ENCODE measurements at regions not wholly inside any gene's neighbourhood (a gene's known extent, or its start where the extent isn't known, plus 50 kb on each side); places are given as distances from the start of the nearest gene placed in this dataset.

DNA sequence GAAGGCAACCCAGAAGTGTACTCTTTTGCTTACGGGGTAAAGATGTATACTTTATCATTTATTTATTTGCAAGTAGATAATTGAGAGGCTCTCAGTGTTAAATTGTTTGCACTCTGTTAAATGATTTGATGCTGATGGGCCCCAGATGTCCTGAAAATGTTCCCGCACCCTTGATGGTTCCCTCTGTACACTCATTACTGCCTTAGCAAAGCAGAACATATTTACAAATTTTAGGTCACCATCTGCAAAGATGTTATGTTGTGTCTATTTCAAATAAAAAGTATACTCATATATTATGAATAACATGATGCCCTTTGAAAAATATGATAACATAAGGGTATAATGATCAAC lies 240.5 kb upstream of the SNX7 start:
- no peak for DNase-seq (ENCODE audit: low read depth)

DNA sequence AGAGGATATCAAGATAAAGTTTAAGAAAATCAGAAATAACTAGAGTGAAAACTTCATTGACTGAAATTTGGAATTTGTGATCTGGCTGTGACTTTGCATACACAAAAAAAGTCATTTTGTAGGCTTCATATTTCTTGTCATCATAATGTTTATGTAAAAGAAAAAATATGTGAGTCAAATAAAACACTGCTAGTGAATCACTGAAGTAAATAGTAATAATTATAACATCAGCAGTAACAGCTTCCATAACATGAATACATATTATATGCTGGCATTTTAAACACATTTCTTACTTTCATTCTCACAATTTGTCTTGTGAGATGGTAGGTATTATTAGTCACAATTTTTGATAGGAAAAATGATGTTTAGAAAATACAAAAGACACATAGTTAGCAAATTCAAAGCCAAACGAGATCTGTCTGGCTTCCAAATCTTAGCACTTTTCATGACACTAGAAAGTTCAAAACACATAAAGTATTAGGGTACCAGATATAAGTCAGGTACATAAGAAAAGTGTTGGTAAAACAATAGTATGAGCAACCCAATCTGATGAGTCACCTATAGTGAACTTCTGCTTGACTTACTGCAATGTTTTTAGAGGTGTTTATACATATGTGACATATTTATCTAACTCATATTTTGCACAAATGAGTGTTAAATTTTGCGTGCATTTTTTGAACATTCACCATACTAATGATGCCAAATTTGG lies 241.0 kb upstream of the SNX7 start:
- no peak for DNase-seq (ENCODE audit: low read depth)

DNA sequence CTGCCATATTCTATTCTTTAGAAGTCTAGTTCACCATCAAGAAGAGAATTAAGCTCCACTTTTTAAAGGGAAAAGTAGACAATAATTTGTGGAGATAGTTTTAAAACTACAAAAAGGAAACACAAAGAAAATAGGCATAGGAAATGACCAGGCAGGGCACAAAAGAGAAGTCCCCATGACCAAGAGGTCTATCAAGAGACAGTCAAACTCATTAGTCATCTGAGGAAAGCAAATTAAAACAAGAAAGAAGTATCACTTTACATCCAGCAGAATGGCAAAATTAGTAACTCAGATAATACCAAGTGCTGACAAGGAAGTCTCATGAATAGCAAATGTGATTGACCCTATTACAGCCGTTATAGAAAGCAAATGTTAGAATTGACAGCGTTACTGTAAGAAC lies 243.7 kb upstream of the SNX7 start:
- no peak for DNase-seq (ENCODE audit: low read depth)

DNA sequence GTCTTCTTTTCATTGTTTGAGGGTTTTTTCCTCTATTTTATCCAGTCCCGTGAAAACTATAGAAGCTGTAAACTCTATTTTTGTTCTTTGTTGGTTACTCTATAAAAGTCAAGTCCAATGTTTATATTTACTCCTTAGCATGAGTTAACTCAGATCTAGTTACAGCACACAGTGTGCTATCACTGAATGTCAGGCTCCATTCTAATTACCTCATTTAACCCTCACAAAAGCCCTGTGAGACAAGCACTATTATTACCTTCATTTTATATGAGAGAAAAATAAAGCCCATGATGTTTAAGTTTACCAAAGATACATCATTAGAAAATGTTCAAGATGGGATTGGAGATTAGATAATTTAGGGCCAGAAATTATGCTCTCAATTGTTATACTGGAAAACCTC lies 251.4 kb upstream of the SNX7 start:
- DNase-seq (ENCODE audit: low read depth) = no peak

DNA sequence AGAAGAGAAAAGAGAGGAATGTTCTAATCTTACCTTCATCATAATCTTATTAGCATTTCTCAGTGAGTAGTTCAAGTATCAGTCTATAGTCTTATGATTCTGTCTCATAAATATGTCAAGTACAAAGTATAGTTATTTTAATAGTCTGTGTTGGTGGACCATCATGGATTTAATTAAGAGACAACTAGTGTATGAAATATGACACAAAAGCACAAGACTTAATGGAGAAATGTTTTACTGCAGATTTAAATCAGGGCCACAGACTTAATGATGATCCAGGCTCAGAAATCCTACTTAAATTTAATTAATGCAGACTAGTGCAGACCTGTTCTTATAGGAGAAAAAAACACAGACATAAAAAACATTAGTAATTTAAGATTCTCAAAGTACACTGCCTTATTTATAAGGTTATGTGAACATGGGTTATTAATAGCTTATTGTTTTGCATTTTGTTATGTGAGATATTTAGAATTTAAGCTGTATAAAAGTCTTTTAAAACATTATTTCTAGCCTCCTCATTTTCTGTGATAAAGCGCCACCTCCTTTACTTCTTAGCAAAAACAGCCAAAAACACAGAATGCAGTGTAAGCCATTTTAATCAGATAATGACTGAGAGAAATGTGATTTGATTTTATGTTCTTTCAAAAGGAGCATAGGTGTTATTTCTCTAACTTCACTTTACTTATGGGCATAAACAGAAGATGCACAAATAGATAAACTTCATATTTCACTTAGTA lies 255.0 kb upstream of the SNX7 start:
- no peak for DNase-seq (ENCODE audit: low read depth)

DNA sequence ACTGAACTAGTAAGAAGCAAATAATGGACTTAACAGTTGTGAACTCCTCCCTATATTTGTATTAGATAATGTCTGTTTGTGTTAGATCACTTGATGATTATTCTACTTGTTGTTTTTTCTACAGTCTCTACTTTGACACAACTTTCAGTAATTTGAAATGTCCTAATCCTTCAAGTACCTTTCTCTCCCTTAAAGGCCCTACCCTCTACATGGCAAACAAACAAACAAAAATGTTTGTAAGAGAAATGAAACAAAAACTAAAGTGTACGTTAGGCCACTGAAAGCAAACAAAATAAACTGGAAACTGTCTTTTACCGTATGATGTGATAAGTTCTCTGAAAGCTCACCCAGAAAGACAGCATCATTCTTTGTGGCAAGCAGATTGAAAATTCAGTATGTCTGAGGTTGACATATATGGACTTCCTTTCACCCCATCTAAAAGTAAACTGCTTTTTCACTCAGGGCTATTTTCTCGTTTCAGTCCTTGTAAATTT lies 255.9 kb upstream of the SNX7 start:
- no peak for DNase-seq (ENCODE audit: low read depth)

DNA sequence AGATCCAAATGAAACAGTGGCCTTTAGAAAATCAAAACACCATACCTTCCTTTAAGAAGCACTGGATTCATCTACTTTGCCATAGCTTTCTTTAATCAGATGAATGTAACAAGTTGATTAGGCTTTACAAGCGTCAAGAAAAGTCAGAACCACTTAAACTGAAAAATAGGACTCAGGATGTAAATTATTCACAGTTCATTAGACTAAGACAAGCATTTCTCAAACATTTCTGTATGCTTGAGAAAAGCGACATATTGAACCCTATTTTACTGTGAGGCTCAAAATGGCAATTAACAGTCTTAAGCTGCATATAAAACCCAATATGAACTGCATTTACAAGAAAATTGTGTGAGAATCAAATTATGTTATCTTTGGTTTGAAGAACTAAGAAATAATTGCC lies 256.7 kb upstream of the SNX7 start:
- no peak for DNase-seq (ENCODE audit: low read depth)

DNA sequence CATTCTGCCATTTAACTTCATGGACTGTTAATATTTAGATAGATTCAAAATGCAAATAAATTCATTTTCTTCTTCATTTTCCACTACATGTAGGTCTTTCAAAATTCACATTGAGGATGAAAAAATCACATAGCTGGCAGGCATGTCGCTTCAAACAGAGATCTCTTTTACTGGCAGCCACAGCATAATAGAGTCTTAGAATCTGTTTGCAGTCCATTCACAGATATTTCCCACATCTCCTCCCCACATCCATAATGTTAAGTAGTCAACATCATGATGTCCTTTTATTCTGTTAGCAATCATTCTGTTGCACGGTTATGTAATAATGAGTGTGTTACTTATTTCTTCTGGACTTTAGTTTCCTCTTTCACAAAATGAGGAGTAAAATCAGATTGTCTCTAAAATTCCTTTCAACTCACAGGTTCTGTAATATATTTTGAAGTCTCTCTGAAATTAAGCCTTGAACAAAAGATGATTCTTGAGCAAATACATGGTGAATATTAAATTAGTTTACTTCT lies 257.5 kb upstream of the SNX7 start:
- no peak for DNase-seq (ENCODE audit: low read depth)

DNA sequence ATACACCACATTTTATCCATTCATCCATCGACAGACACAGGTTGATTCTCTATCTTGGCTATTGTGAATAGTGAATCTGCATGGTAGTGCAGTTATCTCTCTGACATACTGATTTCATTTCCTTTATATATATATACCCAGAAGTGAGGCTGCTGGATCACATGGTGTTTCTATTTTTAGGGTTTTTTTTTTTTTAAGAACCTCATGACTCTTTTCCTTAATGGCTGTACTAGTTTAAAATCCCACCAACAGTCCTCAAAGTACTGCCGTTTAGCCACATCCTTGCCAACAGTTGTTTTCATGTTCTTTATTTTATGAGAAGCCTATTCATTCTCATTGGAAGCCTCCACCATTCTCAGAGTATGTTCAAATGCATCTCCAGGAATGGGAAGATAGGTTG lies 258.7 kb upstream of the SNX7 start:
- DNase-seq (ENCODE audit: low read depth) = no peak

DNA sequence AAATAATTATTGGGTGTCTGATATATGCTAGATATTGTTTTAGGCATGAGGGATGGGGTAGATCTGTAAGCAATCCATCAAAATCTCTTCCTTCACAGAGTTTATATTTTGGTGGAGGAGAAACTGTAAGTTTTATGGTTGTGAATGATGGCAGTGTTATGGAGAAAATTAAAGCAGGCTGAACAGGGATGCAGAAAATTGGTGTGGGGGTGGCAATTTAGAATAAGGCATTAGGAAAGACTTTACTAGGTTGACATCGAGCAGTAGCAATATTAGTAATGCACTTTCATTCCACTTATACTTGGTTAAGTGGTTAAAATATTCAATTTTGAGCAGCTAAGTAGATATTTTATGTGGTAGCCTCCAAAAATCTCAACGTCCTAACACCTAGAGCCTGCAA lies 261.1 kb upstream of the SNX7 start:
- DNase-seq (ENCODE audit: low read depth) = no peak

DNA sequence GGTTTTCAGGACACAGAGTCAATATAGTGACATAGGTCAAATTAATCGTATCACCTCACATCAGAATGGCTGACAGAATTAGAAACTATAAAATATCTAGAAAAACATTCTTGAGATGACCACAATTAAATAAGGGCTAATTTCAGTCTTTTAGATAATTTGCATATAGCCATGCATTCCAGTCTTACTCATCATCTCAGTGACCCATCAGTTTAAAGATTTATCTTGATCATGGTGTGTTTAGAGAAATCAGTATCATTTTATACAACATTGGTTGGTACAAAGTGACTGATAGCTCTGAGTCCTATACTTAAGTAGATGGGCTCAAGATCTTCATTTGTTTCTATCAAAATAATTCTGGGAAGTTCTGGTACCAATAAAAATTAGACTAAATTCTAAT lies 262.3 kb upstream of the SNX7 start:
- no peak for DNase-seq (ENCODE audit: low read depth)

DNA sequence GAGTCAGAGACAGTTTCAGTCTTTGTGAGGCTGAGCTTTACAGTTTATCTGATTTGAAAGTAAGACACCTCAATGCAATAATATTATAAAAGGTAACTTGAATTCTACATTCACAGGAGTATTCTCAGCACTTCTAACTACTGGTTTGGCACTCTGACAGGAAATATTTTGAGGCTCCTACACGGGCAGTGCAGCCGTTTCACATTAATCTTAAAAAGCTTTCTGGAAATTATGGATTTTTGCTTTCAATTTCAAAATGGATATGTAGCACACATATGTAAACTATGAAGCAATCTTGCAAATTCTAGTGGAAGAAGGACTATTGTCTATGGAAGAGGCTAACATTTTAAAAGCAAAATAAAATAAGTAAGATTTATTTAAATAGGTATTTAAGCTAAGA lies 262.9 kb upstream of the SNX7 start:
- DNase-seq (ENCODE audit: low read depth) = no peak

DNA sequence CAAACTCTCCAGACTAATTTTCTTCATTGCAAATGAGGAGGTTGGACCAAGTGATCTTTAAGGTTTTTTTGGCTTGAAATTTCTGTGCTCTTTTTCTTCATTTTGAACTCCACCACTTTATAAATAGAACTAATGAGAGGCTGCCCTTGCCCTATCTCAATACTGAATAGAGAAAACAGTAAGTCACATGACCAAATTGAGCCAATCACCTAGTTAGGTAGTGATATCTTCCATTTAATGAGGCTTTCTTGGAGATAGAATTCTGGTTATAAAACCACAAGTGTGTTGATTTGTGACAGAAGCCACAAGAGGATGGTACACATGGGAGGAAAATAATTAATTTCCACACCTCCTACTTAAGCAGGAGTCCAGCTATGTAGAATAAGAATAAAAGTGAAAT lies 263.4 kb upstream of the SNX7 start:
- DNase-seq (ENCODE audit: low read depth) = no peak

DNA sequence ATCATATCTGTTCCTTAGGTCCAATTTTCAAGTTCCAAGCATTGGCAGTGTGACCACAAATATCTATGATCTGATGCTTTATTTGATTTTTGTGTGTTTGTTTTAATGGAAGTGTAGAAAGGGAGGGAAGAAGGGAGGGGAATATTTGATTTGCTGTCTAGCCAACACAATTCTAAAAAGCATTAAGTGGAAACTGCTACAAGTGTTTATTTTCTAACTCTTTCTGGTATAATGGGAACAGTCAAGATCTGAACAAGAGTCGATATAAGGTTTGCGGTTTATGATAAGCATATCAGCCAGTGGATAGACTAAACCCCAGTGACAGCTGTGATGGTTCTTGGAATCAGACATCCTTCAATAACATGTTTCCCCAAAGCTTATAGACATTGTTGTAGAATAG lies 267.8 kb upstream of the SNX7 start:
- no peak for DNase-seq (ENCODE audit: low read depth)

DNA sequence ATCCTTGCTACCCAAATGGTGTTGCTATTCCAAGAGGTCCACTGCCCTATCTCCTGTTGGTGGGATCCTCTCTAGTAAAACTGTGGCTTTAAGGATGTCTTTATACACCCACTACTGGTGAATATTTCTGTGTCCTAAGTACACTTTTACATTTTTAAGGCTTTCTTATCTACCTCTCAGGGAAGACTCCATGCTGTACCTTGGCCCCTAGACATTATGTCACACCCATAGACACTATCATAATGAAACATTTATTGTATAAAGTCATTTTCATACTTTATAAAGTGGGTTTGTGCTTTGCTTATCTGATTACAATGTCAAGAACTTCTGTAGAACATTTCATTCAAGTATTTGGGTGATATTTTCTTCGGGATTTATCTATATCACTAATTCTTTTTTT lies 270.3 kb upstream of the SNX7 start:
- DNase-seq (ENCODE audit: low read depth) = no peak

DNA sequence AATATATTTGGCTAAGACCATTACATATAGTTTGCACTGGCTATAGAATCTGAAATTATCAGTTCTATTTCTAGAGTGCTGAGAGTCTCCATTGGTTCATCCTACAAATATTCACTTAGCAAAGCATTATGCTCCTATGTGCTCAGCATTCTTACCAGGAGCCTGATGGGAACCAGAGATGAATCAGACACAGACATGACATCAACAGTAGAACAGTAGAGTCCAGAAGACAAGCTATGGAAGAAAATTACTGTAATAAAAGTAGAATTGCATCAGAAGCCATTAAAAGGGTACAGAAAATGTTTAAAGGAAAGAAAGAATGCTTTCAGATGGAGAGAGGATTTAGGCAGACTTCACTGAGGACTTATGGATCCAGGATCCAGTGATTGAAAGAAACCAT lies 271.7 kb upstream of the SNX7 start:
- no peak for DNase-seq (ENCODE audit: low read depth)

DNA sequence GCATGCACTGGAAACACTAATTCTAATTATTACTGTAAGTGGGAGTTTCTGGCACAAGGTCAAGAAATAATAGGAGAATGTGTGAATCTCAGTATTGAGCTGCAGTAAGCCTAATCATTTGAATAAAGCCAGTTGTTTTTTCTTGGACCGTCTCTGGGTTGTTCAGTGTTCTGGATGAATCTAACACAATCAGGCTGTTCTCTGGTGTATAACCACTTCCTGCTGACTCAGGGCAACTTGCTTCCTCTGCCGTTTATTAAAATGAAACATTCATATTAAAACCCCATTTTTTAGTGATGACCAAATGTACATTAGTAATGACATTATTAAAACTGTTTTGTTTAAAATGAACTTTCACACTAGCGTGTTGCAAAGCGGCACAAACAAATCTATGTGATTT lies 273.1 kb upstream of the SNX7 start:
- DNase-seq (ENCODE audit: low read depth) = peak; percentile 21

DNA sequence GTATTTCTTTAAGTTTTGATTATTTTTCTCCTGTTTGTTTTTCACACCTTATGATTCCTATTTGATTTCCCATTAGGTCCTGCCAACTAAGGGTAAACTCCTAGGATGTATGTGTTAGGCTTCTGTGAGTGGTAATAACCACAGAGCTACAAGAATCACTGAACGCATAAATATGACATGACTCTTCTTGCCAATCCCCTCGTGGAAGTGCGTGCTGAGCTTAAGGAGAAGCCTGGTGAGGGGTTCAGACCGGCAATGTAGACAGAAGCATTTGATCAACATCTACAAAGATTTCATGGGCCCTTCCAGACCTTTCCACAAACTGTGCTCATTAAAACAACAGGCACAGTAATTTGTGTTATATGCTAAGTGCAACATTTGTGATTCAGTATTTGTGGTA lies 273.8 kb upstream of the SNX7 start:
- DNase-seq (ENCODE audit: low read depth) = no peak

DNA sequence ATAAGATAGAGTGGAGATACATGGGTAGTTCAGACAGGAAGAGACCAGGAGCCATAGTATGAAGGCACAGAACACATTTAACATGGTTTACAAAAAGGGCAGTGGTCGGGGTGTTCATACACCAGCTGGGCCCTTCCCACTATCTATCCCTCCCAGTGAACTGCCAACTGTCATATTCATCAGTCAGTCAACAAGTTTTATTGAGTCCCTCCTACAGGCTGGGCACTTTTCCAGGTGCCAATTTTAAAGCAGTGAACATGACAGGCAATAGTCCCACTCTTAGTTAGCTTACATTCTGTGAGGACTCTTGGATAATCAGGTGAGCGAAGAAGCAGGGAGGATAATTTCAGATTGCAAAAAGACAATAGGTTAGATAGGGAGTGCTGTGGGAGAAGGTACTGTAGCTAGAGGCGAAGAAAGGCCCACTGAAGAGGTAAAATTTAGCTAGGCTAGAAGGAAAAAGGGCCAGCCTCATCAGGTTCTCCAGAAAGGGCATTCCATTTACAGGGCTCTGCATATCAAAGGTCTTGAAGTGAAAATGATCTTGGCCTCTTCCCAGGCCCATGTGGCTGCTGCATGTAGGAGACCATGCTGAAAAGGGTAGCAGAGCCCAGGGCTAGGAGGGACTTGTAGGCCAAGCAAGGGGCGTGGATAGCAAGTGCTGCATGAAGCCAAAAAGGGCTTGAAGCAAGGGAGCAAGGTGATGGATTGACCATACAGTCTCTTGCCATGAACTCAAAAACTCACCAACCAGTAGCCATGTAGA lies 274.7 kb upstream of the SNX7 start:
- no peak for DNase-seq (ENCODE audit: low read depth)

DNA sequence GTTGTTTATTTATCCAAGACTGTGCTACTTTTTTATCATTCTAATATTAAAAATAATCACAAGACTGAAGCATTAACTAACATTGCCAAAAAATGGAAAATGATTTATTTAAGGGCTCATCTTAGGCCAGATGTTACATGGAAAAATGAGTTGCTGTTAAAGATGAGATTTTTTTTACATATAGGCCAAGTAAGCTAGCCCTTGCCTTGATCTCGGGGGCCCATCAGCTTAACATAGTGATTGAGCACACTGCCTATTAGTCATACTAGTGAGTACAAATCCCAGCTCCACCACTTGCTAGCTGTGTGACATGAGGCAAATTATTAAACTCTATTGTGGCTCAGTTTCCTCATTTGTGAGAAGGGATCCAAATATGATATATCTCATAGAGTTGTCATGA lies 275.9 kb upstream of the SNX7 start:
- no peak for DNase-seq (ENCODE audit: low read depth)

DNA sequence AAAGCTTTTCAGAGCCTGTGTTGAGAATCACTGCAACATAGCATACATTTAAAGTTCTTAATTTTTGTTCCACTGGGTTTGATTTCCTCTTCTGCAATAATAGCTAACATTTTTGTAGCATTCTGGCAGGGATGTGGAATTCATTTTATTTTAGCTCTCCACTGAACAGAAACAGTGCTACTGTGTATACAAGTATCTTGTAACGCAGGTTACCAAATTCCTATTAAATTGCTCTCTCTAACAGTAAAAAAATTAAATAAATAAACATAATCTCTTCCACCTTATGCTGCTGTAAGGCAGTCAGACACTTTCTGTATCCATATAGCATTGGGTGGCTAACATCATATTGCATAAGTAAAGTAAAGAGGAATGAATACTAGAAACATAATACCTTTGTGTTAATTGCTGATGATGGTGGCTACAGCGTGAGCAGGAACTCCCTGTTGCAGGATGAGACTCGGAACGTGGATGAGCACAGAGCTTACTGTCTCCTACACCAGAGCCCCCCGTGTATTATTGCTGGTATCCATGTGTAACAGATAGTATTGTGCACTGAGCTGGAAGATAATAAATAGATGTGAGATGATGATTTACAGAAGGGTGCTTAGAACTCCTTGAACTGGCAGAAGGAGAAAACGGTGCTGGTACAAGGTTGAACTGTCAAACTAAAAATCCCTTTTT lies 276.9 kb upstream of the SNX7 start:
- no peak for DNase-seq (ENCODE audit: low read depth)

DNA sequence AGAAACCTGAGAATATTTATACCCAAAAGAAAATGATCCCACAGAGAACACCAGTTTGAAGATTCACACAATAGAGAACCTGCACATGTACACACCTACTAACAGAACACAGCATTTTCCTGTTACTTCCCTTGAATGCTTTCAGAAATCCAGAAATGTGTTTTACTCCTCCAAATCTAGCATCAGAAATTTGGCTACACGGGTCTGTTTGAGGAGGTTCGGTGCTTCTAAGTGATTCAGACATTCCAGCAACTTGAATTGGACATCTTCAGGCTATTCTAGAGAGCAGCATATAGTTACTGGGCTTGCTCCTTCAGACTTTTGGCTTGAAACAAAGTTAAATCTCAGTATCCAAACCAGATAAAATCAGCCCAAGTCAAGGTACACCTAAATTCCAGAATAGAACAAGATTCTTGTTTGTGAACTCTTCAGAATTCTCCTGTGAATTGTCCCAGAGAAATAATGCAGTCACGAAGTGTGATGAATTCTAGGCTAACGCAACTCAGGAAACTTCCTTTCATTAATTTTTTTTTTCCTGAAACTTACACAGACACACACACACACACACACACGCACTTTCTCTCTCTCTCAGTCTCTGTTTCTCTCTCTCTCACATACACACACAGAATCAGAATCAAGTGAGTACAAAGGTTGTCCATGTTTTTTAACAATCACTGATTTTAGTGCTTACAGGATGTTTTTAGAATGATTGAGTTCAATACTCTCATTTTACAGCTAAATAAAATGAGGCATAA lies 278.4 kb upstream of the SNX7 start:
- DNase-seq (ENCODE audit: low read depth) = no peak

Measured in CMK (cell line).